HEK293 (cell line): ENCODE measurements at regions not wholly inside any gene's neighbourhood (a gene's known extent, or its start where the extent isn't known, plus 50 kb on each side); places are given as distances from the start of the nearest gene placed in this dataset.

Experiments
- CTCF ChIA-PET: fragments of 350-600 bp; formaldehyde crosslinking; extraction: SDS; loops from one replicate; lab custom pipeline; 2021; ENCODE audit warnings: antibody characterized with exemption; lab: Yijun Ruan, JAX
- POLR2A ChIA-PET: fragments of 300-600 bp; formaldehyde crosslinking; extraction: SDS; loops from one replicate; lab custom pipeline; 2020; ENCODE audit warnings: antibody characterized with exemption, inconsistent platforms; lab: Yijun Ruan, JAX
- H3K27ac ChIP-seq: fragments of 200-500 bp; sonication (Bioruptor generic); 2 replicates; pipeline ENCODE4 v1.5.1; 2014; ENCODE audit warnings: low read depth, low read length, control low read depth, inconsistent platforms; ENCODE audit errors: extremely low read depth
- H3K36me3 ChIP-seq, 2 experiments: fragments of 200-500 bp in 1 of 2; sonication (Bioruptor generic) in 1 of 2; 1 replicate in 1 of 2; 2 replicates in 1 of 2; pipeline ENCODE4 v1.5.1; 2014 to 2017; ENCODE audit warnings: inconsistent platforms in 2 of 2, low read length in 2 of 2; ENCODE audit not compliant: control insufficient read depth in 2 of 2, insufficient read depth in 1 of 2
- H3K4me1 ChIP-seq: fragments of 200-500 bp; sonication (Bioruptor generic); 2 replicates; pipeline ENCODE4 v1.5.1; 2014; ENCODE audit warnings: mild to moderate bottlenecking, low read length, inconsistent platforms; ENCODE audit not compliant: control insufficient read depth, insufficient read depth
- H3K4me3 ChIP-seq: 2 replicates; pipeline ENCODE4 v1.5.1; 2011; ENCODE audit warnings: low read depth, mild to moderate bottlenecking, control low read depth, low read length, moderate library complexity
- H3K9me3 ChIP-seq: fragments of 200-500 bp; sonication (Bioruptor generic); 2 replicates; pipeline ENCODE4 v1.5.1; 2014; ENCODE audit warnings: low read depth, low read length, inconsistent platforms; ENCODE audit not compliant: control insufficient read depth, insufficient read depth
- GLIS2 ChIP-seq: fragments of 450-650 bp; formaldehyde crosslinking; IDR thresholded peaks from 2 replicates; pipeline ENCODE4 v1.5.1; 2016; ENCODE audit warnings: missing biosample characterization, missing genetic modification characterization
- MZF1 ChIP-seq: fragments of 450-650 bp; formaldehyde crosslinking; IDR thresholded peaks from 2 replicates; pipeline ENCODE4 v1.5.1; 2017; ENCODE audit warnings: missing biosample characterization, missing genetic modification characterization, borderline replicate concordance
- ZFP41 ChIP-seq: fragments of 450-650 bp; formaldehyde crosslinking; IDR thresholded peaks from 2 replicates; pipeline ENCODE4 v1.5.1; 2016; ENCODE audit warnings: missing biosample characterization, missing genetic modification characterization, borderline replicate concordance
- ZNF121 ChIP-seq: fragments of 450-650 bp; formaldehyde crosslinking; IDR thresholded peaks from 2 replicates; pipeline ENCODE4 v1.5.1; 2016; ENCODE audit warnings: missing biosample characterization, missing genetic modification characterization
- ZNF133 ChIP-seq: fragments of 450-650 bp; formaldehyde crosslinking; IDR thresholded peaks from 2 replicates; pipeline ENCODE4 v1.5.1; 2016; ENCODE audit warnings: missing biosample characterization, missing genetic modification characterization
- ZNF175 ChIP-seq: fragments of 450-650 bp; formaldehyde crosslinking; IDR thresholded peaks from 2 replicates; pipeline ENCODE4 v1.5.1; 2016; ENCODE audit warnings: missing biosample characterization, missing genetic modification characterization
- ZNF391 ChIP-seq: fragments of 450-650 bp; formaldehyde crosslinking; IDR thresholded peaks from 2 replicates; pipeline ENCODE4 v1.5.1; 2016; ENCODE audit warnings: low read depth, missing biosample characterization, missing genetic modification characterization, borderline replicate concordance
- ZNF585B ChIP-seq: fragments of 450-650 bp; formaldehyde crosslinking; IDR thresholded peaks from 2 replicates; pipeline ENCODE4 v1.5.1; 2016; ENCODE audit warnings: missing biosample characterization, missing genetic modification characterization
- ZNF600 ChIP-seq: fragments of 450-650 bp; formaldehyde crosslinking; IDR thresholded peaks from 2 replicates; pipeline ENCODE4 v1.5.1; 2016; ENCODE audit warnings: missing biosample characterization, missing genetic modification characterization
- ZNF664 ChIP-seq: fragments of 450-650 bp; formaldehyde crosslinking; IDR thresholded peaks from 2 replicates; pipeline ENCODE4 v1.5.1; 2016; ENCODE audit warnings: missing biosample characterization, missing genetic modification characterization
- ZNF701 ChIP-seq: fragments of 450-650 bp; formaldehyde crosslinking; IDR thresholded peaks from 2 replicates; pipeline ENCODE4 v1.5.1; 2016; ENCODE audit warnings: missing biosample characterization, missing genetic modification characterization
- ZNF777 ChIP-seq: fragments of 450-650 bp; formaldehyde crosslinking; IDR thresholded peaks from 2 replicates; pipeline ENCODE4 v1.5.1; 2017; ENCODE audit warnings: missing biosample characterization, missing genetic modification characterization, borderline replicate concordance
- TF ChIP-seq, protein P1 (sequence below): fragments of 450-650 bp; formaldehyde crosslinking; IDR thresholded peaks from 2 replicates; pipeline ENCODE4 v1.5.1; 2016; ENCODE audit warnings: missing biosample characterization, missing genetic modification characterization
- TF ChIP-seq, protein P2 (sequence below): fragments of 450-650 bp; formaldehyde crosslinking; IDR thresholded peaks from 2 replicates; pipeline ENCODE4 v1.5.1; 2016; ENCODE audit warnings: missing biosample characterization, missing genetic modification characterization
- TF ChIP-seq, protein P3 (sequence below): fragments of 450-650 bp; formaldehyde crosslinking; IDR thresholded peaks from 2 replicates; pipeline ENCODE4 v1.5.1; 2016; ENCODE audit warnings: missing biosample characterization, missing genetic modification characterization
- TF ChIP-seq, protein P4 (sequence below): fragments of 450-650 bp; formaldehyde crosslinking; IDR thresholded peaks from 2 replicates; pipeline ENCODE4 v1.5.1; 2016; ENCODE audit warnings: missing biosample characterization, missing genetic modification characterization
- TF ChIP-seq, protein P5 (sequence below): fragments of 450-650 bp; formaldehyde crosslinking; IDR thresholded peaks from 2 replicates; pipeline ENCODE4 v1.5.1; 2016; ENCODE audit warnings: missing biosample characterization, missing genetic modification characterization

DNA sequence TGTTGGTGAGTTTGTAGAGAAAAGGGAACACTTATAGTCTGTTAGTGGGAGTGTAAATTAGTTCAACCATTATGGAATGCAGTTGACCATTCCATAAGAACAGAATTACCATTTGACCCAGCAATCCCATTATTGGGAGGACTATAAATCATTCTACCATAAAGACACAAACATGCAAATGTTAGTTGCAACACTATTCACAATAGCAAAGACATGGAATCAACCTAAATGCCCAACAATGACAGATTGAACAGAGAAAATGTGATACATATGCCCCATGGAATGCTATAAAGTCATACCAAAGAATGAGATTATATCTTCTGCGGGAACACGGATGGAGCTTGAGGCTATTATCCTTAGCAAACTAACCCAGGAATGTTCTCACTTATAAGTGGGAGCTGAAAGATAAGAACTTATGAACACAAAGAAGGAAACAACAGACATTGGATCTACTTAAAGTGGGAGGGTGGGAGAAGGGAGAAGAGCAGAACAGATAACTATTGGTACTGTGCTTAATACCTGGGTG is 1819.2 kb upstream of the ADGRL3 start:
- no peaks in the 10 kb centered on the region for H3K4me1 ChIP-seq
- TF ChIP-seq, protein P1, sequence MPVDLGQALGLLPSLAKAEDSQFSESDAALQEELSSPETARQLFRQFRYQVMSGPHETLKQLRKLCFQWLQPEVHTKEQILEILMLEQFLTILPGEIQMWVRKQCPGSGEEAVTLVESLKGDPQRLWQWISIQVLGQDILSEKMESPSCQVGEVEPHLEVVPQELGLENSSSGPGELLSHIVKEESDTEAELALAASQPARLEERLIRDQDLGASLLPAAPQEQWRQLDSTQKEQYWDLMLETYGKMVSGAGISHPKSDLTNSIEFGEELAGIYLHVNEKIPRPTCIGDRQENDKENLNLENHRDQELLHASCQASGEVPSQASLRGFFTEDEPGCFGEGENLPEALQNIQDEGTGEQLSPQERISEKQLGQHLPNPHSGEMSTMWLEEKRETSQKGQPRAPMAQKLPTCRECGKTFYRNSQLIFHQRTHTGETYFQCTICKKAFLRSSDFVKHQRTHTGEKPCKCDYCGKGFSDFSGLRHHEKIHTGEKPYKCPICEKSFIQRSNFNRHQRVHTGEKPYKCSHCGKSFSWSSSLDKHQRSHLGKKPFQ (tag by site-specific recombination): no peak
- TF ChIP-seq GLIS2 (tag by site-specific recombination) (no peak), MZF1 (tag by site-specific recombination) (no peak), ZFP41 (tag by site-specific recombination) (no peak)
- ChIA-PET CTCF (no interaction called here), POLR2A (no interaction called here)
- no peak overlapping the region for H3K4me3 ChIP-seq
- H3K27ac ChIP-seq: no peak overlapping the region
- no peaks in the 10 kb centered on the region for H3K9me3 ChIP-seq
- no peaks in the 10 kb centered on the region for H3K36me3 ChIP-seq

DNA sequence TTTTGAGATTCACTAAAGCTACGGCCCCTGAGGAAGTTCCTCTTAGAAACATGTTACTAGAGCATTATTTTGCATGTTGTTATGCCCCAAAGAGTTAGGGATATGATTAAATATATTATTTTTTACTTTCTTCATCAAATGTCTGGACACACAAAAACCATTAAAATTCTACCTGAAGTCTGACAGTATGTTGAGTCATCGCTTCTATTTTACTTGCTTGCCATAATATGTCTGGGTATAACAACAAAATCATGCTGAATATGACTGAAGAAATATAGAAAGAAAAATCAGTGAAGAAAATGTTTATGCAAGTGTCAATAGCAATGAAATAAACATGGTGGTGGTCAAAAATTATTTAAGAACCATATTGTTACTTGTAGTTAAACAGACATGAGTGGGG is 1818.5 kb upstream of the ADGRL3 start:
- Histone ChIP-seq H3K9me3 (no peaks in the 10 kb centered on the region), H3K36me3 (no peaks in the 10 kb centered on the region), H3K4me3 (no peak overlapping the region)
- POLR2A ChIA-PET: no interaction called here
- no peak for TF ChIP-seq ZNF777 (tag by site-specific recombination)
- no peak for TF ChIP-seq ZNF133 (tag by site-specific recombination)
- TF ChIP-seq ZNF600 (tag by site-specific recombination): no peak
- TF ChIP-seq, protein P2, sequence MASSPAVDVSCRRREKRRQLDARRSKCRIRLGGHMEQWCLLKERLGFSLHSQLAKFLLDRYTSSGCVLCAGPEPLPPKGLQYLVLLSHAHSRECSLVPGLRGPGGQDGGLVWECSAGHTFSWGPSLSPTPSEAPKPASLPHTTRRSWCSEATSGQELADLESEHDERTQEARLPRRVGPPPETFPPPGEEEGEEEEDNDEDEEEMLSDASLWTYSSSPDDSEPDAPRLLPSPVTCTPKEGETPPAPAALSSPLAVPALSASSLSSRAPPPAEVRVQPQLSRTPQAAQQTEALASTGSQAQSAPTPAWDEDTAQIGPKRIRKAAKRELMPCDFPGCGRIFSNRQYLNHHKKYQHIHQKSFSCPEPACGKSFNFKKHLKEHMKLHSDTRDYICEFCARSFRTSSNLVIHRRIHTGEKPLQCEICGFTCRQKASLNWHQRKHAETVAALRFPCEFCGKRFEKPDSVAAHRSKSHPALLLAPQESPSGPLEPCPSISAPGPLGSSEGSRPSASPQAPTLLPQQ (tag by site-specific recombination): no peak
- TF ChIP-seq, all 188 proteins: peak for 0
- CTCF ChIA-PET: no interaction called here
- H3K4me1 ChIP-seq: no peaks in the 10 kb centered on the region
- H3K27ac ChIP-seq: no peak overlapping the region

- TF ChIP-seq ZNF664 (tag by site-specific recombination): no peak
- TF ChIP-seq ZNF391 (tag by site-specific recombination): no peak
- H3K9me3 ChIP-seq: no peaks in the 10 kb centered on the region
- ChIA-PET POLR2A (no interaction called here), CTCF (no interaction called here)
- H3K4me3 ChIP-seq: no peak overlapping the region
- H3K27ac ChIP-seq: no peak overlapping the region
- H3K36me3 ChIP-seq: no peaks in the 10 kb centered on the region
- no peaks in the 10 kb centered on the region for H3K4me1 ChIP-seq
Observed at GRCh38 chr4:59387759-59388758, 1812.1 kb upstream of the ADGRL3 start.

DNA sequence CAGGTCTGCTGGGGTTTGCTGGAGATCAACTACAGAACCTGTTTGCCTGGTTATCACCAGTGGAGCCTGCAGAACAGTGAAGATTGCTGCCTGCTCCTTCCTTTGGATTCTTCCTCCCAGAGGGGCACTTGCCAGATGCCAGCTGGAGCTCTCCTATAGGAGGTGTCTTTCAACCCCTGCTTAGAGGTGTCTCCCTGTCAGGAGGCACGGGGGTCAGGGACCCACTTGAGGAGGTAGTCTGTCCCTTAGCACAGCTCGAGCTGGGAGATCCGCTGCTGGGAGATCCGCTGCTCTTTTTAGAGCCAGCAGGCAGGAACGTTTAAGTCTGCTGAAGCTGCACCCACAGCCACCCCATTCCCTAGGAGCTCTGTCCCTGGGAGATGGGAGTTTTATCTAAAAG is 1806.3 kb upstream of the ADGRL3 start:
- TF ChIP-seq ZNF701 (tag by site-specific recombination) (no peak), ZNF585B (no peak), ZNF175 (no peak), ZNF121 (tag by site-specific recombination) (no peak)
- TF ChIP-seq, protein P3, sequence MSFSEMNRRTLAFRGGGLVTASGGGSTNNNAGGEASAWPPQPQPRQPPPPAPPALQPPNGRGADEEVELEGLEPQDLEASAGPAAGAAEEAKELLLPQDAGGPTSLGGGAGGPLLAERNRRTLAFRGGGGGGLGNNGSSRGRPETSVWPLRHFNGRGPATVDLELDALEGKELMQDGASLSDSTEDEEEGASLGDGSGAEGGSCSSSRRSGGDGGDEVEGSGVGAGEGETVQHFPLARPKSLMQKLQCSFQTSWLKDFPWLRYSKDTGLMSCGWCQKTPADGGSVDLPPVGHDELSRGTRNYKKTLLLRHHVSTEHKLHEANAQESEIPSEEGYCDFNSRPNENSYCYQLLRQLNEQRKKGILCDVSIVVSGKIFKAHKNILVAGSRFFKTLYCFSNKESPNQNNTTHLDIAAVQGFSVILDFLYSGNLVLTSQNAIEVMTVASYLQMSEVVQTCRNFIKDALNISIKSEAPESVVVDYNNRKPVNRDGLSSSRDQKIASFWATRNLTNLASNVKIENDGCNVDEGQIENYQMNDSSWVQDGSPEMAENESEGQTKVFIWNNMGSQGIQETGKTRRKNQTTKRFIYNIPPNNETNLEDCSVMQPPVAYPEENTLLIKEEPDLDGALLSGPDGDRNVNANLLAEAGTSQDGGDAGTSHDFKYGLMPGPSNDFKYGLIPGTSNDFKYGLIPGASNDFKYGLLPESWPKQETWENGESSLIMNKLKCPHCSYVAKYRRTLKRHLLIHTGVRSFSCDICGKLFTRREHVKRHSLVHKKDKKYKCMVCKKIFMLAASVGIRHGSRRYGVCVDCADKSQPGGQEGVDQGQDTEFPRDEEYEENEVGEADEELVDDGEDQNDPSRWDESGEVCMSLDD (tag by site-specific recombination): no peak
- TF ChIP-seq, protein P4, sequence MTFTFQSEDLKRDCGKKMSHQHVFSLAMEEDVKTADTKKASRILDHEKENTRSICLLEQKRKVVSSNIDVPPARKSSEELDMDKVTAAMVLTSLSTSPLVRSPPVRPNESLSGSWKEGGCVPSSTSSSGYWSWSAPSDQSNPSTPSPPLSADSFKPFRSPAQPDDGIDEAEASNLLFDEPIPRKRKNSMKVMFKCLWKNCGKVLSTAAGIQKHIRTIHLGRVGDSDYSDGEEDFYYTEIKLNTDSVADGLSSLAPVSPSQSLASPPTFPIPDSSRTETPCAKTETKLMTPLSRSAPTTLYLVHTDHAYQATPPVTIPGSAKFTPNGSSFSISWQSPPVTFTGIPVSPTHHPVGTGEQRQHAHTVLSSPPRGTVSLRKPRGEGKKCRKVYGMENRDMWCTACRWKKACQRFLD (tag by site-specific recombination): no peak
- TF ChIP-seq, protein P5, sequence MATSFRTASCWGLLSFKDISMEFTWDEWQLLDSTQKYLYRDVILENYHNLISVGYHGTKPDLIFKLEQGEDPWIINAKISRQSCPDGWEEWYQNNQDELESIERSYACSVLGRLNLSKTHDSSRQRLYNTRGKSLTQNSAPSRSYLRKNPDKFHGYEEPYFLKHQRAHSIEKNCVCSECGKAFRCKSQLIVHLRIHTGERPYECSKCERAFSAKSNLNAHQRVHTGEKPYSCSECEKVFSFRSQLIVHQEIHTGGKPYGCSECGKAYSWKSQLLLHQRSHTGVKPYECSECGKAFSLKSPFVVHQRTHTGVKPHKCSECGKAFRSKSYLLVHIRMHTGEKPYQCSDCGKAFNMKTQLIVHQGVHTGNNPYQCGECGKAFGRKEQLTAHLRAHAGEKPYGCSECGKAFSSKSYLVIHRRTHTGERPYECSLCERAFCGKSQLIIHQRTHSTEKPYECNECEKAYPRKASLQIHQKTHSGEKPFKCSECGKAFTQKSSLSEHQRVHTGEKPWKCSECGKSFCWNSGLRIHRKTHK: no peak
- CTCF ChIA-PET: no interaction called here

More for the DNA sequence above, 1806.3 kb upstream of the ADGRL3 start:
- H3K4me1 ChIP-seq: no peaks in the 10 kb centered on the region
- H3K27ac ChIP-seq: no peak overlapping the region
- H3K36me3 ChIP-seq: no peaks in the 10 kb centered on the region
- no peak overlapping the region for H3K4me3 ChIP-seq
- H3K9me3 ChIP-seq: no peaks in the 10 kb centered on the region
- POLR2A ChIA-PET: no interaction called here
